HEK293 (cell line): ENCODE measurements at regions not wholly inside any gene's neighbourhood (a gene's known extent, or its start where the extent isn't known, plus 50 kb on each side); places are given as distances from the start of the nearest gene placed in this dataset.

Experiments used
- CTCF ChIA-PET: fragments of 350-600 bp; formaldehyde crosslinking; extraction: SDS; loops from one replicate; lab custom pipeline; 2021; ENCODE audit warnings: antibody characterized with exemption; lab: Yijun Ruan, JAX
- POLR2A ChIA-PET: fragments of 300-600 bp; formaldehyde crosslinking; extraction: SDS; loops from one replicate; lab custom pipeline; 2020; ENCODE audit warnings: antibody characterized with exemption, inconsistent platforms; lab: Yijun Ruan, JAX
- H3K27ac ChIP-seq: fragments of 200-500 bp; sonication (Bioruptor generic); 2 replicates; pipeline ENCODE4 v1.5.1; 2014; ENCODE audit warnings: low read depth, low read length, control low read depth, inconsistent platforms; ENCODE audit errors: extremely low read depth
- H3K36me3 ChIP-seq, 2 experiments: fragments of 200-500 bp in 1 of 2; sonication (Bioruptor generic) in 1 of 2; 1 replicate in 1 of 2; 2 replicates in 1 of 2; pipeline ENCODE4 v1.5.1; 2014 to 2017; ENCODE audit warnings: inconsistent platforms in 2 of 2, low read length in 2 of 2; ENCODE audit not compliant: control insufficient read depth in 2 of 2, insufficient read depth in 1 of 2
- H3K4me1 ChIP-seq: fragments of 200-500 bp; sonication (Bioruptor generic); 2 replicates; pipeline ENCODE4 v1.5.1; 2014; ENCODE audit warnings: mild to moderate bottlenecking, low read length, inconsistent platforms; ENCODE audit not compliant: control insufficient read depth, insufficient read depth
- H3K4me3 ChIP-seq: 2 replicates; pipeline ENCODE4 v1.5.1; 2011; ENCODE audit warnings: low read depth, mild to moderate bottlenecking, control low read depth, low read length, moderate library complexity
- H3K9me3 ChIP-seq: fragments of 200-500 bp; sonication (Bioruptor generic); 2 replicates; pipeline ENCODE4 v1.5.1; 2014; ENCODE audit warnings: low read depth, low read length, inconsistent platforms; ENCODE audit not compliant: control insufficient read depth, insufficient read depth
- CTCF ChIP-seq: fragments of 450-650 bp; formaldehyde crosslinking; IDR thresholded peaks from 2 replicates; pipeline ENCODE4 v1.5.1; 2016; ENCODE audit warnings: missing biosample characterization, missing genetic modification characterization
- HOXA7 ChIP-seq: sonication (generic); formaldehyde crosslinking; IDR thresholded peaks from 2 replicates; pipeline ENCODE4 v1.8.1; 2022; ENCODE audit warnings: missing genetic modification reagents, borderline replicate concordance
- KLF17 ChIP-seq: fragments of 450-650 bp; formaldehyde crosslinking; IDR thresholded peaks from 2 replicates; pipeline ENCODE4 v1.5.1; 2016; ENCODE audit warnings: missing biosample characterization, missing genetic modification characterization
- KLF9 ChIP-seq: fragments of 450-650 bp; formaldehyde crosslinking; IDR thresholded peaks from 2 replicates; pipeline ENCODE4 v1.5.1; 2016; ENCODE audit warnings: missing biosample characterization, missing genetic modification characterization, low read depth
- MEIS1 ChIP-seq: sonication (generic); formaldehyde crosslinking; IDR thresholded peaks from 2 replicates; pipeline ENCODE4 v1.8.1; 2022; ENCODE audit warnings: missing genetic modification reagents, mild to moderate bottlenecking, borderline replicate concordance
- MYNN ChIP-seq: fragments of 450-650 bp; formaldehyde crosslinking; IDR thresholded peaks from 2 replicates; pipeline ENCODE4 v1.5.1; 2016; ENCODE audit warnings: missing biosample characterization, missing genetic modification characterization, borderline replicate concordance
- OVOL3 ChIP-seq: fragments of 450-650 bp; formaldehyde crosslinking; IDR thresholded peaks from 2 replicates; pipeline ENCODE4 v1.5.1; 2016; ENCODE audit warnings: missing biosample characterization, missing genetic modification characterization
- ZBTB20 ChIP-seq: fragments of 450-650 bp; formaldehyde crosslinking; IDR thresholded peaks from 2 replicates; pipeline ENCODE4 v1.5.1; 2016; ENCODE audit warnings: missing biosample characterization, missing genetic modification characterization
- ZFP3 ChIP-seq: fragments of 450-650 bp; formaldehyde crosslinking; IDR thresholded peaks from 2 replicates; pipeline ENCODE4 v1.5.1; 2016; ENCODE audit warnings: low read depth, missing biosample characterization, missing genetic modification characterization
- ZFP69B ChIP-seq: fragments of 450-650 bp; formaldehyde crosslinking; IDR thresholded peaks from 2 replicates; pipeline ENCODE4 v1.5.1; 2016; ENCODE audit warnings: missing biosample characterization, missing genetic modification characterization
- ZNF10 ChIP-seq: fragments of 450-650 bp; formaldehyde crosslinking; IDR thresholded peaks from 2 replicates; pipeline ENCODE4 v1.5.1; 2017; ENCODE audit warnings: missing biosample characterization, missing genetic modification characterization
- ZNF155 ChIP-seq: fragments of 450-650 bp; formaldehyde crosslinking; IDR thresholded peaks from 2 replicates; pipeline ENCODE4 v1.5.1; 2016; ENCODE audit warnings: missing biosample characterization, missing genetic modification characterization
- ZNF184 ChIP-seq: fragments of 450-650 bp; IDR thresholded peaks from 2 replicates; pipeline ENCODE4 v1.5.1; 2018; ENCODE audit warnings: missing biosample characterization, mild to moderate bottlenecking, missing genetic modification characterization
- ZNF211 ChIP-seq: fragments of 450-650 bp; formaldehyde crosslinking; IDR thresholded peaks from 2 replicates; pipeline ENCODE4 v1.5.1; 2016; ENCODE audit warnings: low read depth, missing biosample characterization, missing genetic modification characterization
- ZNF292 ChIP-seq: fragments of 450-650 bp; formaldehyde crosslinking; IDR thresholded peaks from 2 replicates; pipeline ENCODE4 v1.5.1; 2016; ENCODE audit warnings: low read depth, missing biosample characterization, missing genetic modification characterization, borderline replicate concordance
- ZNF354C ChIP-seq: fragments of 450-650 bp; formaldehyde crosslinking; IDR thresholded peaks from 2 replicates; pipeline ENCODE4 v1.5.1; 2016; ENCODE audit warnings: missing biosample characterization, missing genetic modification characterization, low read depth, borderline replicate concordance
- ZNF423 ChIP-seq: fragments of 450-650 bp; formaldehyde crosslinking; IDR thresholded peaks from 2 replicates; pipeline ENCODE4 v1.5.1; 2016; ENCODE audit warnings: missing biosample characterization, missing genetic modification characterization
- ZNF571 ChIP-seq: fragments of 450-650 bp; formaldehyde crosslinking; IDR thresholded peaks from 2 replicates; pipeline ENCODE4 v1.5.0; 2017; ENCODE audit warnings: missing biosample characterization, missing genetic modification characterization
- ZNF585B ChIP-seq: fragments of 450-650 bp; formaldehyde crosslinking; IDR thresholded peaks from 2 replicates; pipeline ENCODE4 v1.5.1; 2016; ENCODE audit warnings: missing biosample characterization, missing genetic modification characterization
- ZNF621 ChIP-seq: fragments of 450-650 bp; formaldehyde crosslinking; IDR thresholded peaks from 2 replicates; pipeline ENCODE4 v1.5.1; 2017; ENCODE audit warnings: missing biosample characterization, missing genetic modification characterization
- ZNF645 ChIP-seq: fragments of 450-650 bp; formaldehyde crosslinking; IDR thresholded peaks from 2 replicates; pipeline ENCODE4; 2016; ENCODE audit warnings: missing biosample characterization, missing genetic modification characterization
- ZNF692 ChIP-seq: fragments of 450-650 bp; formaldehyde crosslinking; IDR thresholded peaks from 2 replicates; pipeline ENCODE4 v1.5.1; 2016; ENCODE audit warnings: missing biosample characterization, missing genetic modification characterization
- ZNF777 ChIP-seq: fragments of 450-650 bp; formaldehyde crosslinking; IDR thresholded peaks from 2 replicates; pipeline ENCODE4 v1.5.1; 2017; ENCODE audit warnings: missing biosample characterization, missing genetic modification characterization, borderline replicate concordance
- ZSCAN23 ChIP-seq: fragments of 450-650 bp; formaldehyde crosslinking; IDR thresholded peaks from 2 replicates; pipeline ENCODE4 v1.5.1; 2016; ENCODE audit warnings: missing biosample characterization, missing genetic modification characterization
- TF ChIP-seq, protein P1 (sequence below): sonication (generic); formaldehyde crosslinking; IDR thresholded peaks from 2 replicates; pipeline ENCODE4 v1.8.1; 2022; ENCODE audit warnings: mild to moderate bottlenecking, moderate library complexity, missing genetic modification reagents
- TF ChIP-seq, protein P2 (sequence below): fragments of 450-650 bp; formaldehyde crosslinking; IDR thresholded peaks from 2 replicates; pipeline ENCODE4 v1.5.1; 2016; ENCODE audit warnings: missing biosample characterization, missing genetic modification characterization

- H3K27ac ChIP-seq, result no peak overlapping the region
- ChIA-PET POLR2A (no interaction called here), CTCF (interaction anchor here (0.7 kb wide), 1 partner anchor 411 kb away, joined by 4 read pairs; no protein-coding TSS in a partner anchor)
- H3K36me3 ChIP-seq, result no peaks in the 10 kb centered on the region
- H3K9me3 ChIP-seq, result no peaks in the 10 kb centered on the region
- no peak overlapping the region for H3K4me3 ChIP-seq
- H3K4me1 ChIP-seq, result no peaks in the 10 kb centered on the region
- no peak for TF ChIP-seq ZNF585B (tag by site-specific recombination)
- no peak for TF ChIP-seq ZFP69B
- no peak for TF ChIP-seq OVOL3 (tag by site-specific recombination)
- TF ChIP-seq ZNF692 (tag by site-specific recombination), result no peak
- no peak for TF ChIP-seq ZNF155 (tag by site-specific recombination)
- no peak for TF ChIP-seq ZNF184 (tag by site-specific recombination)
- no peak for TF ChIP-seq KLF17 (tag by site-specific recombination)
- TF ChIP-seq ZSCAN23 (tag by site-specific recombination), result no peak
- no peak for TF ChIP-seq ZNF423 (tag by site-specific recombination)
Measured at GRCh38 chr5:174173766-174174165, 128.3 kb downstream of the NSG2 start.

GRCh38 chr5:174175716-174176268 lies 130.3 kb downstream of the NSG2 start:
- CTCF ChIA-PET, result no interaction called here
- no peak overlapping the region for H3K4me3 ChIP-seq
- TF ChIP-seq ZNF211 (tag by site-specific recombination), result no peak
- TF ChIP-seq, protein P1, sequence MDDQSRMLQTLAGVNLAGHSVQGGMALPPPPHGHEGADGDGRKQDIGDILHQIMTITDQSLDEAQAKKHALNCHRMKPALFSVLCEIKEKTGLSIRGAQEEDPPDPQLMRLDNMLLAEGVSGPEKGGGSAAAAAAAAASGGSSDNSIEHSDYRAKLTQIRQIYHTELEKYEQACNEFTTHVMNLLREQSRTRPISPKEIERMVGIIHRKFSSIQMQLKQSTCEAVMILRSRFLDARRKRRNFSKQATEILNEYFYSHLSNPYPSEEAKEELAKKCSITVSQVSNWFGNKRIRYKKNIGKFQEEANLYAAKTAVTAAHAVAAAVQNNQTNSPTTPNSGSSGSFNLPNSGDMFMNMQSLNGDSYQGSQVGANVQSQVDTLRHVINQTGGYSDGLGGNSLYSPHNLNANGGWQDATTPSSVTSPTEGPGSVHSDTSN (CRISPR knock-in tag), result no peak
- TF ChIP-seq KLF9, result no peak
- TF ChIP-seq ZNF184 (tag by site-specific recombination), result no peak
- TF ChIP-seq ZNF777, result no peak
- no peak for TF ChIP-seq ZNF292 (tag by site-specific recombination)
- TF ChIP-seq CTCF, result no peak
- TF ChIP-seq, all 188 proteins: peak for 0
- H3K36me3 ChIP-seq, result no peaks in the 10 kb centered on the region
- H3K4me1 ChIP-seq, result no peaks in the 10 kb centered on the region
- POLR2A ChIA-PET, result no interaction called here
- no peak overlapping the region for H3K27ac ChIP-seq
- no peaks in the 10 kb centered on the region for H3K9me3 ChIP-seq

DNA sequence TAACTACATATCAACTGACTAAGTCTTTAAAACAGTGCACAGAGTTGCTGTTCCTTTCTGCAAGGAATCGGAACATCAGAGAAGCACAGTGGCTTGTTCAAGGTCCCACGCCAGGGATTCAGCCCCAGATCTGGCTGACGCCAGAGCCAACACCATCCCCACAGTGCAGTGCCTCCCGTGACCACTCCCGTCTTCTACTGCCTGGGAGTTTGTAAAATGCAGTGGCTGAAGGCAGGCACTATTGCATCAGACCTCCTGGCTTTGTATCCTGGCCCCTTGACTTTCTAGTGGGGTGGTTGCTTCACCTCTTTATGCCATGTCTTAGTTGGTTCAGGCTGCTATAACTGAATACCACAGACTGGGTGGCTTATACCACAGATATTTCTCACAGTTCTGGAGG lies 131.0 kb downstream of the NSG2 start:
- Histone ChIP-seq H3K27ac (no peak overlapping the region), H3K36me3 (no peaks in the 10 kb centered on the region), H3K4me1 (no peaks in the 10 kb centered on the region), H3K4me3 (no peak overlapping the region), H3K9me3 (no peaks in the 10 kb centered on the region)
- ChIA-PET CTCF (no interaction called here), POLR2A (no interaction called here)
- TF ChIP-seq ZNF354C (tag by site-specific recombination) (no peak), ZNF10 (tag by site-specific recombination) (no peak), ZNF621 (tag by site-specific recombination) (no peak), ZFP3 (tag by site-specific recombination) (no peak), MYNN (tag by site-specific recombination) (no peak), ZNF645 (tag by site-specific recombination) (no peak), ZNF585B (tag by site-specific recombination) (no peak), ZNF571 (no peak), ZBTB20 (tag by site-specific recombination) (no peak), MEIS1 (CRISPR knock-in tag) (no peak), HOXA7 (no peak)
- TF ChIP-seq, protein P2, sequence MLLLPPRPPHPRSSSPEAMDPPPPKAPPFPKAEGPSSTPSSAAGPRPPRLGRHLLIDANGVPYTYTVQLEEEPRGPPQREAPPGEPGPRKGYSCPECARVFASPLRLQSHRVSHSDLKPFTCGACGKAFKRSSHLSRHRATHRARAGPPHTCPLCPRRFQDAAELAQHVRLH, result no peak
